ENCODE measurements at regions not wholly inside any gene's neighbourhood (a gene's known extent, or its start where the extent isn't known, plus 50 kb on each side); places are given as distances from the start of the nearest gene placed in this dataset.

DNA sequence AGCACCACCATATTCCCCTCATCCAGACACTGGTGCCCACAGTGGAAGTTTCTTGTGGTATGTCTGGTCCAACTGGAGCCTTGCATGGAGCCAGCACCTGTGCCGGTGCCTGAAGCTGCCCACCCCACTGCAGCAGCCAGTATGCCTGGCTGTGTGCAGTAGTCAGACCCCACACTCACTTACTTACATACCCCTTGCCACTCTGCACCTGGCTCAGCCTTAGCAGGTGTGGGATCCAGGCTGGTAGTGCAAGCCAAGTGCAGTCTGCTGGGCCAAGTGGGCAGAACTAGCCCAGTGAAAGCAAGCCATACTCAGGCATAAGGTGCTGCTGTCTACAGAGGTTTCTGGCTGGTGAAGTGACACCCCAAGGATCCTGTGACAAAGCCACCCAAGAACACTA is 871.4 kb upstream of the C9orf72 start:
- no peak overlapping the region for H3K23ac ChIP-seq (ENCODE audit: insufficient read length, low read depth, low read length)
- Mint-ChIP-seq H3K4me3 (no peak overlapping the region), H3K9me3 (peaks cover 8 to 12% of the 10 kb centered on the region in 2 experiments), H3K27ac (no peak overlapping the region), H3K4me1 (peaks cover 0 to 6% of the 10 kb centered on the region in 2 experiments; a peak in 2 of 4 replicates), H3K36me3 (ENCODE audit: insufficient read depth in 1 of 3, low read depth in 3 of 3) (peaks cover 5% of the 10 kb centered on the region in 3 experiments; a peak in 6 of 7 replicates), H3K27me3 (ENCODE audit: low read depth) (no peaks in the 10 kb centered on the region; the same call in 1 of the 2 replicates)
- no peak overlapping the region for H2BK5ac ChIP-seq (ENCODE audit: insufficient read length, low read length)
- H2AFZ ChIP-seq (ENCODE audit: low read length): no peak overlapping the region
- no peaks in the 10 kb centered on the region for H3K79me1 ChIP-seq (ENCODE audit: insufficient read depth, low read depth, low read length, poor library complexity, severe bottlenecking)
- H4K5ac ChIP-seq (ENCODE audit: insufficient read length, low read depth, low read length): no peak overlapping the region
- H3K9me3 ChIP-seq (ENCODE audit: control insufficient read depth, low read depth, low read length): peaks cover 10% of the 10 kb centered on the region
- no peak overlapping the region for H2AK5ac ChIP-seq (ENCODE audit: insufficient read length, low read length)
- H2BK15ac ChIP-seq (ENCODE audit: low read depth, low read length): no peak overlapping the region
- H3K14ac ChIP-seq (ENCODE audit: insufficient read depth, low read length): no peak overlapping the region
- no peak overlapping the region for H3K27ac ChIP-seq (ENCODE audit: insufficient read length, low read depth, low read length)
- H3K27me3 ChIP-seq (ENCODE audit: insufficient read depth, low read length): no peaks in the 10 kb centered on the region
- H3K79me2 ChIP-seq (ENCODE audit: insufficient read depth, low read length): no peaks in the 10 kb centered on the region
- no peaks in the 10 kb centered on the region for H4K20me1 ChIP-seq (ENCODE audit: control insufficient read depth, insufficient read depth, insufficient read length)
- DNase-seq: no peak
- no peak overlapping the region for H3T11ph ChIP-seq (ENCODE audit: low read length)
- TF ChIP-seq, protein P1, sequence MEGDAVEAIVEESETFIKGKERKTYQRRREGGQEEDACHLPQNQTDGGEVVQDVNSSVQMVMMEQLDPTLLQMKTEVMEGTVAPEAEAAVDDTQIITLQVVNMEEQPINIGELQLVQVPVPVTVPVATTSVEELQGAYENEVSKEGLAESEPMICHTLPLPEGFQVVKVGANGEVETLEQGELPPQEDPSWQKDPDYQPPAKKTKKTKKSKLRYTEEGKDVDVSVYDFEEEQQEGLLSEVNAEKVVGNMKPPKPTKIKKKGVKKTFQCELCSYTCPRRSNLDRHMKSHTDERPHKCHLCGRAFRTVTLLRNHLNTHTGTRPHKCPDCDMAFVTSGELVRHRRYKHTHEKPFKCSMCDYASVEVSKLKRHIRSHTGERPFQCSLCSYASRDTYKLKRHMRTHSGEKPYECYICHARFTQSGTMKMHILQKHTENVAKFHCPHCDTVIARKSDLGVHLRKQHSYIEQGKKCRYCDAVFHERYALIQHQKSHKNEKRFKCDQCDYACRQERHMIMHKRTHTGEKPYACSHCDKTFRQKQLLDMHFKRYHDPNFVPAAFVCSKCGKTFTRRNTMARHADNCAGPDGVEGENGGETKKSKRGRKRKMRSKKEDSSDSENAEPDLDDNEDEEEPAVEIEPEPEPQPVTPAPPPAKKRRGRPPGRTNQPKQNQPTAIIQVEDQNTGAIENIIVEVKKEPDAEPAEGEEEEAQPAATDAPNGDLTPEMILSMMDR (conservative IDR thresholded peaks at IDR 0.05): no peak
- no peaks in the 10 kb centered on the region for H3K23me2 ChIP-seq (ENCODE audit: insufficient read length, low read depth, low read length, poor library complexity, severe bottlenecking)
- no peak overlapping the region for H3K18ac ChIP-seq (ENCODE audit: insufficient read length, low read depth, low read length)
- H3K4ac ChIP-seq (ENCODE audit: low read depth, low read length): no peak overlapping the region
- no CpG with 5 or more reads among the region's 1 CpG for WGBS (ENCODE audit: extremely low coverage, insufficient read length, low lambda C conversion rate)
- H3K4me1 ChIP-seq (ENCODE audit: insufficient read depth, low read length): no peaks in the 10 kb centered on the region
- no peak overlapping the region for H3K4me2 ChIP-seq (ENCODE audit: insufficient read depth, insufficient read length, low read length)
- no peak overlapping the region for H3K56ac ChIP-seq (ENCODE audit: insufficient read length, low read depth, low read length)
- no peak overlapping the region for H3K9ac ChIP-seq (ENCODE audit: extremely low read depth, insufficient read length, low read length)
- no peak overlapping the region for H2BK20ac ChIP-seq (ENCODE audit: low read depth, low read length, poor library complexity, severe bottlenecking)
- no peak overlapping the region for H2BK120ac ChIP-seq (ENCODE audit: low read depth, low read length, poor library complexity, severe bottlenecking)
- no peak overlapping the region for H4K91ac ChIP-seq (ENCODE audit: insufficient read length, low read depth, low read length)
- no peak overlapping the region for H2BK12ac ChIP-seq (ENCODE audit: insufficient read length, low read depth, low read length)
- H4K8ac ChIP-seq (replicated peaks; ENCODE audit: insufficient read length, low read depth, low read length): no peak overlapping the region

Data from H9 (cell line).